Kidney (tissue), 13 donors: ENCODE measurements at regions not wholly inside any gene's neighbourhood (a gene's known extent, or its start where the extent isn't known, plus 50 kb on each side); places are given as distances from the start of the nearest gene placed in this dataset.
"Not testable (repeated sequence)": the region's sequence is repeated elsewhere in the genome, so short reads cannot be mapped to it uniquely, and the experiment has no call there.

Experiments
- DNase-seq, 5 donors: peaks; one replicate each; pipeline ENCODE4 v3.0.0-alpha.2; 2013 to 2020
- FAIRE-seq: peaks from 2 replicates; lab custom pipeline; 2012; peaks lifted over from hg19 to GRCh38; lab: Jason Lieb, UNC
- H3K27ac ChIP-seq, 2 donors: one replicate each; pipeline ENCODE4 v1.7.0; 2013; ENCODE audit warnings: low read depth in 2 of 2, low read length in 2 of 2, inconsistent platforms in 1 of 2
- H3K27me3 ChIP-seq: one replicate; pipeline ENCODE4 v1.7.1; 2013; ENCODE audit warnings: low read length, inconsistent platforms; ENCODE audit not compliant: control insufficient read depth, insufficient read depth
- H3K36me3 ChIP-seq, 3 donors: one replicate each; pipeline versions ENCODE4 v1.7.0 to v1.7.1; 2013; ENCODE audit warnings: low read length in 3 of 3, control low read depth in 1 of 3, inconsistent platforms in 1 of 3; ENCODE audit not compliant: insufficient read depth in 3 of 3, control insufficient read depth in 2 of 3
- H3K4me1 ChIP-seq, 3 donors: one replicate each; pipeline versions ENCODE4 v1.7.0 to v1.7.1; 2013; ENCODE audit warnings: low read length in 3 of 3, inconsistent platforms in 1 of 3, low read depth in 1 of 3; ENCODE audit not compliant: control insufficient read depth in 2 of 3, insufficient read depth in 2 of 3
- H3K4me3 ChIP-seq, 3 donors: one replicate each; pipeline versions ENCODE4 v1.7.0 to v1.8.1; 2013; ENCODE audit warnings: low read length in 3 of 3, control low read depth in 1 of 3, inconsistent platforms in 1 of 3
- H3K9ac ChIP-seq, 3 donors: one replicate each; pipeline versions ENCODE4 v1.7.0 to v1.7.1; 2013; ENCODE audit warnings: low read length in 3 of 3, control low read depth in 1 of 3, inconsistent platforms in 1 of 3
- H3K9me3 ChIP-seq, 3 donors: one replicate each; pipeline versions ENCODE4 v1.7.0 to v1.7.1; 2013; ENCODE audit warnings: low read length in 3 of 3, control low read depth in 1 of 3, inconsistent platforms in 1 of 3; ENCODE audit not compliant: control insufficient read depth in 2 of 3, insufficient read depth in 1 of 3
- CTCF ChIP-seq: IDR thresholded peaks from 3 replicates; pipeline ENCODE4 v1.5.1; 2012; ENCODE audit warnings: mild to moderate bottlenecking, moderate library complexity, borderline replicate concordance; ENCODE audit not compliant: insufficient read depth; ENCODE audit errors: extremely low read depth
- intact Hi-C: fragments of 100-400 bp; cut with DNase I; formaldehyde crosslinking; loops from one replicate; pipeline ENCODE4 v1.11.1; 2022
- donor health status: control.
- donor health status: control.
- donor health status: control.
- donor health status: control.
- donor health status: control.
- donor health status: DM: yes; HTN: yes; CAD: no.
- donor health status: Normal renal cell carcinoma (clear cell type).

DNA sequence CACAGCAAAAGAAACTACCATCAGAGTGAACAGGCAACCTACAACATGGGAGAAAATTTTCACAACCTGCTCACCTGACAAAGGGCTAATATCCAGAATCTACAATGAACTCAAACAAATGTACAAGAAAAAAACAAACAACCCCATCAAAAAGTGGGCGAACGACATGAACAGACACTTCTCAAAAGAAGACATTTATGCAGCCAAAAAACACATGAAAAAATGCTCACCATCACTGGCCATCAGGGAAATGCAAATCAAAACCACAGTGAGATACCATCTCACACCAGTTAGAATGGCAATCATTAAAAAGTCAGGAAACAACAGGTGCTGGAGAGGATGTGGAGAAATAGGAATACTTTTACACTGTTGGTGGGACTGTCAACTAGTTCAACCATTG, 207.8 kb downstream of the USP6NL start:
- intact Hi-C loops, H3K4me3 ChIP-seq, H3K4me1 ChIP-seq, FAIRE-seq, H3K27ac ChIP-seq, DNase-seq, H3K27me3 ChIP-seq, H3K36me3 ChIP-seq, H3K9me3 ChIP-seq, H3K9ac ChIP-seq: not testable (repeated sequence)

DNA sequence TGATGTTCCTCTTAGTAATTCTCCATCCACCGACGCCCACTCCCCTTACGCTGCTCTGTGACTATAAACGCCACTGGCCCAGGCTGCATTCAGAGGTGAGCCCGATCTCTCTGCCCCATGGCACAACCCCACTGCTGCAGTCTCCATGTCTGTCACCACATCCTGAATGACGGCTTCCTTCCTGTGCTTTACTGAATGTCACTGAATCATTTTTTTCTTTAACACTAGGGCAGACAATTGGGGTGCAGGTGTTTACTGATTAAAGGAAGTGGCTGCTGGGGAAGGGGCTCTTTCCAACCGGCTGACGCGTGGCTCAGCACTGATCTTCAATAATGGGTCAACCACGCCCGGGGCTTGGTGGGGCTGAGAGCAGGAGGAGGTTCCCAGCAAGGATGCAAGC, 208.3 kb downstream of the USP6NL start:
- DNase-seq (no peak), FAIRE-seq (no peak)
- Histone ChIP-seq H3K27me3 (no peaks in the 10 kb centered on the region), H3K4me1 (no peaks in the 10 kb centered on the region), H3K9me3 (peaks cover 0 to 3% (median 0%) of the 10 kb centered on the region in 3 donors), H3K9ac (no peak overlapping the region), H3K36me3 (no peaks in the 10 kb centered on the region), H3K27ac (no peak overlapping the region), H3K4me3 (no peak overlapping the region)
- intact Hi-C loops = no loop called here
- TF ChIP-seq CTCF = no peak

- no peaks in the 10 kb centered on the region for H3K36me3 ChIP-seq
- DNase-seq (no peak), FAIRE-seq (no peak)
- no peaks in the 10 kb centered on the region for H3K4me1 ChIP-seq
- TF ChIP-seq CTCF = no peak
- no peak overlapping the region for H3K4me3 ChIP-seq
- H3K9ac ChIP-seq = no peak overlapping the region
- H3K27me3 ChIP-seq = no peaks in the 10 kb centered on the region
- intact Hi-C loops = no loop called here
- peaks cover 0 to 3% (median 0%) of the 10 kb centered on the region in 3 donors for H3K9me3 ChIP-seq
- no peak overlapping the region for H3K27ac ChIP-seq
Measured at GRCh38 chr10:11402392-11402791, 209.1 kb downstream of the USP6NL start.

- no peak for FAIRE-seq
- TF ChIP-seq CTCF = no peak
- DNase-seq = no peak
- H3K4me3 ChIP-seq = no peak overlapping the region
- no peak overlapping the region for H3K9ac ChIP-seq
- H3K36me3 ChIP-seq = no peaks in the 10 kb centered on the region
- H3K9me3 ChIP-seq = peaks cover 0 to 3% (median 0%) of the 10 kb centered on the region in 3 donors
- no peaks in the 10 kb centered on the region for H3K4me1 ChIP-seq
- intact Hi-C loops = no loop called here
- H3K27me3 ChIP-seq = no peaks in the 10 kb centered on the region
- no peak overlapping the region for H3K27ac ChIP-seq
Measured at GRCh38 chr10:11401264-11402235, 209.9 kb downstream of the USP6NL start.
